HG02678 (cell line): ENCODE measurements at regions not wholly inside any gene's neighbourhood (a gene's known extent, or its start where the extent isn't known, plus 50 kb on each side); places are given as distances from the start of the nearest gene placed in this dataset.
"Not testable (repeated sequence)": the region's sequence is repeated elsewhere in the genome, so short reads cannot be mapped to it uniquely, and the experiment has no call there.

Experiments used
- ATAC-seq: cut with Tn5 transposase; IDR thresholded peaks from one replicate; pipeline ENCODE4 v1.9.1; 2021; ENCODE audit warnings: mild to moderate bottlenecking, moderate library complexity; ENCODE audit not compliant: unreplicated experiment

DNA sequence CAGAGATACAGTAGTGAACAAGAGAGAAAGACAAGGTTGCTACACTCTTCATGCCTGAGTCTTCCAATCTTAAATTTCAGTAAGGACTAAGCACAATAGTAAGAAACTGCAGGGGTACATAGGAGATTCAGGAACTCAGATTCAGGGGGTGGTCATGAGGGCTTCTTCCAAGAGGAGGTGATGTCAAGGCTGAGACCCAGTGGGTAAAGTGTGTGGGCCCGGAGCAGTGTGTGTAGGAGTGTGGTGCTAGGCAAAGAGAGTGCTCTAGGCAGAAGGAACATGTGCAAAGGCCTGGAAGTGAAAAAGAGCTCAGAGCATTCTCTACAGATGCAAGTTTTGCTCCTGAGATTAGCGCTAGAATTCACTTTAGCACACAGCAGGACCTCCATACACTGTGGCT, 102.9 kb upstream of the SPATA12 start:
- no peak for ATAC-seq

DNA sequence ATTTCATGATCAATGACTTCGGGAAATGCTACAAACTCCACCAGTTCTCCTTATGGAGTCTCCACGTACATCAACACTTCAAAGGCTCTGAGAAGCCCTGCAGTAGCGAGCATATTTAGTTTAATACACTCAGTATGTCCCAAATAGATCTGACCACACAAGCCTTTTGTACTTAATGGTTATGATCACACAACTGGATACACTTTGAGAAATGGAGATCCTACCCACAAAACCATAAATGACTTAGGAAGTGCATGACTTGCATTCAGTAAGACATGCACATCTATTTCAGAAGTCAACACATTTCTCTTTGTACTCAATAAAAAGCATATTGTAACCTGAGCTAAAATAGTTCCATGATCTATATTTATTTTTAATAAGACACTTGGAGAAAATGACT, 103.6 kb upstream of the SPATA12 start:
- no peak for ATAC-seq

DNA sequence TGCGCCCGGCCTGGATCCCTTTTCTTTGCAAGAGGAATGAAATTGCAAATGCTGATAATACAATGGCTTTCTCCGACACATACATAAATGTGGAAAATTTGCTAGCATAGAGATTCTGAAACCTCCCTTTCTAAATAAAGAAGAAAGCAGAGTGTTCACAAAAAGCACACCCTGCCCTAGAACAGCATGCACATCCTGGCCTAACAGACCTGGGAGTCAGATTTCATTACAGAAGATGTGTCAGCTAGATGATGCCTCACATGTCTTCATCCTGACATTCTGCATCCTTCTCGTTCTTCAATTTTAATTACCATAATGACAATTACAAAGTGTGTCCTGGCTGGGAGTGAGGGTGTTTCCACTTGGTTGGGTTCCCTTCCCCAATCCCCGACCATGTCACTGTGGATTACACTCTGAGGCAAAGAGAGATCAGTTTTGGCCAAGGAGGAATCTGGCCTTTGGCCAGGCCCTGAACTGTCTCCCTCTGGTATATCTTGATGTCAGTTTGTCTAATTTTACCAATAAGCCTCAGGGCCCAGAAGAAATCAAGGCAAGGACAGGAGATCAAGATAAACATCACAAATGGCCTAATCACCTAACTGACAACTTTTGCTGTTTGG, 104.9 kb upstream of the SPATA12 start:
- ATAC-seq: no peak

DNA sequence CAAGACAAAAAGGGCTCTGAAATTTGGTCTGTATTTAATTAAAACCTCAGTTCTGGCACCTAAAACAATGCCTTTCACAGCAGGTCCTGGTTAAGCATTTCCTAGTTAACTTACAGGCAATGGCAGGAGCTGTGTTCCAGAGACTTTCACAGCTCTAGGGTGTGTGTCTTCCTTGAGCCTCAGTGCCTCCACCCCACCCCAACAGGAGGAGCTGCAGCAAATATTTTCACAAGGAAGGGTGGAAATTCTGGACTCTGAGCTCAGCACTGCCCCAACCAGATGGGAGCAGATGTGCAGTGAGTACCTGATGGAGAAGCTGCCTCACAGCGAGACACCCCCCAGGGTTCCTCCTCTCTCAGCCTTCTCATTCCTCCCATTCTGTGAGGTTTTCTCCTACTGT, 106.3 kb upstream of the SPATA12 start:
- no peak for ATAC-seq

DNA sequence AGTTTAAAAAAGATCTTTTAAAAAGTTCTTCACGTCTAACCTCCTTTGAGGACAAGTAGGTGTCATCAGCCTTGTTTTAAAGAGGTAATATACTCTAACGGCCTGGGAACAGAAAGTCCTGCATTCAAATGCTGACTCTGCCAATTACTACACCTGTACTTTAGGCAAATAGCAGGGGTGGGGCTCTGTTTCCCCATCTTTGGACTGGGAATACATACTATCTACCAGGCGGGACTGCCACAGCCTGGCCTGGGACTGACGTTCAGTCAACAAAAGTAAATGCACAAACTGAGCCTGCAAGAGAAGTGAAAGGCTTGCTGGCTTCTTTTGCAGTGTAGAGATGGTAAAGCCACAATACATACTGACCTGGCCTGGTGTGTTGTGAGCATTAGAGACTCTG, 107.6 kb upstream of the SPATA12 start:
- no peak for ATAC-seq

DNA sequence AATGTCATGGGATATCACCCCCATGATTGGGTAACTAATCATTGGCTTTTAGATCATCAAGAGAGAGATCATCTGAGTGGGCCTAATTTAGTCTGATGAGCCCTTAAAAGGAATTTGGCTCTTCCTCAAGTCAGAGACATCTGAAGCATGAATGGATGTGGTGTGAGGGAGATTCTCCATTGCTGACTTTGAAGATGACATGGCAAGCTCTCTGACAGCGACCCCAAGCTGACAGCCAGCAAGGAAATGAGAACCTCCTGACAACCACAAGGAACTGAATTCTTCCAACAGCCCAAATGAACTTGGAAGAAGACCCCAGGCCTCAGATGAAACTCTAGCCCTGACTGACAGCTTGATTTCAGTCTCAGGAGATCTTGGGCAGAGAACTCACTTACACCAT, 108.4 kb upstream of the SPATA12 start:
- no peak for ATAC-seq

DNA sequence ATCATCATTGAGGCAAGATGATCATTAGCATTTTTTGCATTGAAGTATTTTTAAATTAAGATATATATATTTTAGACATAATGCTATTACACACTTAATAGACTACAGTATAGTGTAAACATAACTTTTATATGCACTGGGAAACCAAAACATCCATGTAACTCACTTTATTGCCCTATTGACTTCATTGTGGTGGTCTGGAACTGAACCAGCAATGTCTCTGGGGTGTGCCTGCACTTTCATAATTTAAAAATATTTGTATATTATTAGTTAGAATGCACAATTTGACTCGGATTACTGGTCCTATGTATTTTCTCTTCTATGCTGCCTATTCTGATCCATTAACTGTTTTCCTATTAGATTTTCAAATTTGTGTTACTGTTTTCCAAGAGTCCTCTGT, 109.1 kb upstream of the SPATA12 start:
- no peak for ATAC-seq

DNA sequence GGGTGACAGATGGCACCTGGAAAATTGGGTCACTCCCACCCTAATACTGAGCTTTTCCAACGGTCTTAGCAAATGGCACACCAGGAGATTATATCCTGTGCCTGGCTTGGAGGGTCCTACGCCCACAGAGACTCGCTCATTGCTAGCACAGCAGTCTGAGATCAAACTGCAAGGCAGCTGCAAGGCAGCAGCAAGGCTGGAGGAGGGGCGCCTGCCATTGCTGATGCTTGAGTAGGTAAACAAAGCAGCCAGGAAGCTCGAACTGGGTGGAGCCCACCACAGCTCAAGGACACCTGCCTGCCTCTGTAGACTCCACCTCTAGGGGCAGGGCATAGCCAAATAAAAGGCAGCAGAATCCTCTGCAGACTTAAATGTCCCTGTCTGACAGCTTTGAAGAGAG, 115.1 kb upstream of the SPATA12 start:
- ATAC-seq: not testable (repeated sequence)

DNA sequence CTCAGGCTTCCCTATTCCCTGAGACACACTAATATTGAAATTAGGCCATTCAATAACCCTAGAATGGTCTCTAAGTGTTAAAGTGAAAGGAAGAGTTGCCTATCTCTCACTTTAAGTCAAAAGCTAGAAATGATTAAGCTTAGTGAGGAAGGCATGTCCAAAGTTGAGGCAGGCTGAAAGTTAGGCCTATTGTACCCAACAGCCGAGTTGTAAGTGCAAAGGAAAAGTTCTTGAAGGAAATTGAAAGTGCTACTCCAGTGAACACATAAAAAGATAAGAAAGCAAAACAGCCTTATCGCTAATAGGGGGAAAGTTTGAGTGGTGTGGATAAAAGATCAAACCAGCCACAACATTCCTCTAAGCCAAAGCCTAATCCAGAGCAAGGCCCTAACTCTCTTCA, 117.9 kb upstream of the SPATA12 start:
- ATAC-seq: peak; percentile 57

DNA sequence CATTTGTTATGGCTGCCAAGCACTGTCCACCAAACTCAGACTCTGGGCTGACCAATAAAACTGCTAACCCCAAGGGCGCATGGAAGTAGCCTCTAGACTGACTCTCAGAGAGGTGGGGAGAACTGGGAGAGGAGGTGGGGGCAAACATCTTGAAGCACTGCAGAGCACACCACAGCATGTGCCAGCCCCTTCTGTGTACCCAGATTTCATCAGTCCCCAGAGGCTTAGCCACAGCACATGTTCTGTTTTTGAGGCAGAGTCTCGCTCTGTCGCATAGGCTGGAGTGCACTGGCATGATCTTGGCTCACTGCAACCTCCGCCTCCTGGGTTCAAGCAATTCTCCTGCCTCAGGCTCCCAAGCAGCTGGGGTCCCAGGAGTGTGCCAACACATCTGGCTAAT, 119.5 kb upstream of the SPATA12 start:
- ATAC-seq: no peak

DNA sequence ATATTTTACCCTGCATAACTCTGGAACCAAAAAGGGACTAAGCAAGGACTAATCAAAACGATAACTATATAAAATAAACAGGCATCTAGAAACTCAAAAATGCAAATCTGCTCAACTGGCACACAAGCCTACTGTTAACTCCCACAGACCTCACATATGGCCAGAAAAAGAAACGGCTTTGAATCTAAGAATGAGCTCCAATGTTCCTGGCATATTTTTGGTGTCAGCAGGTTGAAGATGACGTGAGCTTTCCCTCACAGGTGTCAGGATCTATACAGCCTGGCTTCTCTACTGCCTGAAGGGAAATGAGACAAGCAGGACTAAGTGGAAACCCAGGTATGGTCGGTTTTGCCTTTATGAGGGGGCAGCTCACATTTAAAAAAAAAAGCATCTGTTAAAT, 120.1 kb upstream of the SPATA12 start:
- ATAC-seq: no peak

DNA sequence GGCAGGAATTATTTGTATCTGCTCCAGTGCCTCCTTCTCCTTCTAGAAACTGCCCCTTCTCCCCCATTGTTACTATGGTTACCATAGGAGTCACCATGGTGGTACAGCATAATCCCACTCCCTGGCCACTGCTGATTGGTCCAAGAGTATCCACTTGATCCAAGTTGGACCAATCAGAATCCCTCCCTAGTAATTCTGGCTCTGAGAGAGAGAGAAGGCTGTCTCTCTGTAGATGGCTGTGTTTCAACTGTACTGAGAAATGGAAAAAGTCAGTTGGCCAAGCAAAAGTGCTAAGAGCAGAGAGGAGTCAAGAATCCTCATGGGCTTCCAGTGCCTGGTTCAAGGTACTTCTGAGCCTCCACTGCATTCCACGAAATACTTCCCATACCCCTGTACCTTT, 120.6 kb upstream of the SPATA12 start:
- no peak for ATAC-seq

DNA sequence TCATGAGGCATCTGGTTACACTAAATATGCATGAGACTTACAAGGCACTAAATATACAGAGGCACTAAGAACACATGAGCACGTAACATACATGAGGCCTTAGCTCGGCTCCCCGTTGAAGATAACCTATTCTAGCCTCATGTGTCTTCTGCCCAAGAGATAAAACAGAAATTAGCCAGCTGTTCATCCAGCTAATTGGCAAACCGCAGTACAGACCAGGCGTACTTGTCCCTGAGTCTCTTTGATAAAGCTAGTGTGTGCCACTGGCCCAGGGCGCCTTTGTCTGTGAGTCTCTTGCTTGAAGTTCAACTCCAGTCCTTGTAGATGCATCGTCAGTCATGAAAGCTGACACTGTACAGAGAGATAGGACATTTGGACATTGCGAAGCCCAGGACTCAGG, 121.9 kb upstream of the SPATA12 start:
- no peak for ATAC-seq

DNA sequence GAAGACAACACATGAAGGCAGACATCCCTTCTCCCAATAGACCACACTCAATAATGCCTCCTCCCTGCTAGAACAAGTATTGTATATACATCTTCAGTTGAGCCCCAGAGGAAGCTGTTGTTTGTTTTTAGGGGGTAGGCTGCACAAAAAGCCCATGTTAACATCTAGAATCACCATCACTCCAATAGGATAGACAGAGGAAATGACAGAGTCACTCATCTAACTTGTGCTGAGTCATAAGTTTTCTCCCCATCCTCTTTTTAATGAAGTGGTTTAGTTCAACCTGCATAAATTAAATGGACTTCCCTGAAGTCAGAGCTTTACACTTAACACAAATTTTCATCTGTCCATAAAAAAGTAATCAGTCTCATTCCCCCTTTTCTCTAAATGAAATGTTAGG, 122.9 kb upstream of the SPATA12 start:
- no peak for ATAC-seq

DNA sequence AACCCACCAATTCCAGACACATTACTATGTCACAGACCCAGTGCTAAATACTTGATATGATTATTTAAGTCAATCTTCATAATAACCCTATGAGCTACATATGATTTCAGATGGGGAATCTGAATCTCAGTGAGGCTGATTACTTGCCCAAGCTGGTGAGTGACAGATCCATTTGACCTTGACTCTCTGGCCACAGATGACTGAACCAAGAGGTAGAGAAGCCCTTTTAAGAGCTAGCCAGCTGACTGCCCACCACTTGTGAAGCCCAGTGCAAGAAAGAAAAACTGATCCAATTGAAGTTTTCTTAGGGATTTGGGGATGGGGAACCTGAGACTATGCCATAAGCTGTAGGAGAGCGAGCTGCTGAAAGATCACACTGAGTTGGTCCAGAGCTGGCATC, 124.7 kb upstream of the SPATA12 start:
- no peak for ATAC-seq

DNA sequence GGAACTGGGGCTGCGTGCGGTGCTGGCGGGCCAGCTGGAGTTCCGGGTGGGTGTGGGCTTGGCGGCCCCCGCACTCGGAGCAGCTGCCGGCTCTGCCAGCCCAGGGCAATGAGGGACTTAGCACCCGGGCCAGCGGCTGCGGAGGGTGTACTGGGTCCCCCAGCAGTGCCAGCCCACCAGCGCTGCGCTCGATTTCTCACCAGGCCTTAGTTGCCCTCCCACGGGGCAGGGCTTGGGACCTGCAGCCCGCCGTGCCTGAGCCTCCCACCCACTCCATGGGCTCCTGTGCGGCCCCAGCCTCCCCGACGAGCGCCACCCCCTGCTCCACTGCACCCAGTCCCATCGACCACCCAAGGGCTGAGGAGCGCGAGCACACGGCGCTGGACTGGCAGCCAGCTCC, 126.0 kb upstream of the SPATA12 start:
- not testable (repeated sequence) for ATAC-seq

DNA sequence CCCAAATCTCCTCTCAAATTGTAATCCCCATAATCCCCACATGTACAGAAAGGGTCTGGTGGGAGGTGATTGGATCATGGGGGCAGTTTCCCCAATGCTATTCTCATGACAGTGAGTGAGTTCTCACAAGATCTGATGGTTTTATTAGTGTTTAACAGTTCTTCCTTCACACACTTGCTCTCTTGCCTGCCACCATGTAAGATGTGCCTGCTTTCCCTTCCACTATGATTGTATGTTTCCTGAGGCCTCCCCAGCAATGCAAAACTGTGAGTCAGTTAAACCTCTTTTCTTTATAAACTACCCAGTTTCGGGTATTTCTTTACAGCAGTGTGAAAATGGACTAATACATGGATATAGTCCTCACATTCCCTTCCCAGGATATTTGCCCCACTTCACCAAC, 126.7 kb upstream of the SPATA12 start:
- ATAC-seq: no peak

DNA sequence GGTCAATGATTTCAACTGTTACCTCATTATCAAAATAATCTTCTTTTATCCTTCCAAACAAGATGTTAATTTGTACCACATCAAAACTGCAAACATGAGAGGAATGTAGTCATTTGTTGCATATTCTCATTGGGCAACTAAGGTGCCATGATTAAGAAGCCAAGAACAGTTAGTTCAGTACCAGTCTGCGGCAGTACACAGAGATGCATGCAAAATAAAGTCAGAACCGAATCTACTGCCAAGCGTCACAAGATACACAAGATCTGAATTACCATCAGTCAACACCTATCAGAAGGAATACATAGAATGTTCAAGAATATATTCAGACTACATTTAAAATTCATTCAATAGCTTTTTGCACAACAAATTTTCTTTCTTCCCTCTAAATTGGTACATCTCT, 127.6 kb upstream of the SPATA12 start:
- no peak for ATAC-seq

DNA sequence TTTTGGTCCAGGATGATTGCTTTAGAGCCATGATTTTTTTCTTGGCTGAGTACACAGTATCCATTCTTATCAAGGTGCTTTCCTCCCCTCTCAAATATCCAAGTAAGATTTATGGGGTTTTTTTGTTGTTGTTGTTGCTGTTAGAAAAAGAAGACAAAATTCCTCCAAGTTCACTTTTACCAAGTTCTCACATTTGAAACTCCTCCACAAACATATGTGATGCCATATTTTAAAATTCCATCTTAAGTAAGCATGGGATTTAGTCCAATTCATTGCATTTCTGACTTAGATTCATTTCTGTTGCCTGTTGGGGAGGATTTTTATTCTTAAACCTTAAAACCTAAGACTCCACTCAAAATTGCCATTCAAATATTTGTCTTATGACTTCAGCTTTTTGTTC, 128.6 kb upstream of the SPATA12 start:
- ATAC-seq: no peak

DNA sequence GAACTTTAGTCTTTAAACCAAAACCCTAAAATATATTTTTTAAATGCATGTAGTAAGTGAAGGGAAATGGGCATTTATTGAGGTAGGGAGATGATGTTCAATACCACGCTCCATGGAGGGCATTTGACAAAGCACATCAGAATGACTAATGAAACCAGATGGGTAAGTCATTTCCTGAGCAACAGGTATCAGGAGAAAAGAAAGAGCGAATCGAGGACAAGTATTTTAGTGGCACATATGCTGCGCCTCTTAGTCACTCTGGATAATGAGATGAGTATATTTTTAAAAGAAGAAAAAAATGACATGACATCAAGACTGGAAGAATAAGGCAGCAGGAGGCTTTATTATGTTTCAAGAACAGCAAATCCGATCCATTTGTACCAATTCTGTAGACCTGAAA, 129.0 kb upstream of the ARHGEF3 start:
- ATAC-seq: no peak

DNA sequence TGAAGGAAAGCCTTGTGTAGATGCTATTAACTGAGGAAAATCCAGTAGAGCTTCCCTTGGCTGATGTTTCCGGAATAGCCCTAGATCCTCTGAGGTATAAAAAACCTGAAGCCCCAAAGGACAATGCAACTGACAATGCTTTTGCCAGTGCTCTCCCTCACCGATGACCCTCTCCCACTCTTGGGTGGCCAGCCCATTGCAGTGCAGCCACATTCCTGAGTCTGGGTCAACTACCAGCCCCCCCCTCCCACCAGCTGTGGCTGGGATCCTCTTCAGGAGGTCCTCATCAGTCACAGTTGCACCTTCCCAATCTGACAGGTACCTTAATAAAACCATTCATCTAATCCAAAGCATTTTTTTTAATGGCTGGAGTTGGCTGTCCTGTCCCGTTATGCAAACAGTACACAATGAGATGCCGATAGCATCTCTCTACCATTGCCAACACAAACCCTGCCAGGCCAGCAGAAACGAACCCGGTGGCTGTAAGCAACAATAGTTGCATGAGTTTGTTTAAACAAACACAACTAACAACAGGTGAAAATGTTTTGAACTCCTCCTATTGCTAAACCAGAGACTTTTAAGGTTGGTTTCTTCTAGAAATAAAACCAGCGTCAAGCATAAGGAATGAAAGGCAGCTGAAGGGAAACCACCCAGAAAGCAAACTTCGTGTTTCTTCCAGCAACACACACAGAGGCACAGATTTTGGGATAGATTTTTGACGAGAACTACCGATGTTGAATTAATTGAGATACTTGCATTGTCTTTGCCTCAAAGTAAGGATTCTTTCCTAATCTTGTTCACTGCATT, 128.3 kb upstream of the ARHGEF3 start:
- no peak for ATAC-seq

DNA sequence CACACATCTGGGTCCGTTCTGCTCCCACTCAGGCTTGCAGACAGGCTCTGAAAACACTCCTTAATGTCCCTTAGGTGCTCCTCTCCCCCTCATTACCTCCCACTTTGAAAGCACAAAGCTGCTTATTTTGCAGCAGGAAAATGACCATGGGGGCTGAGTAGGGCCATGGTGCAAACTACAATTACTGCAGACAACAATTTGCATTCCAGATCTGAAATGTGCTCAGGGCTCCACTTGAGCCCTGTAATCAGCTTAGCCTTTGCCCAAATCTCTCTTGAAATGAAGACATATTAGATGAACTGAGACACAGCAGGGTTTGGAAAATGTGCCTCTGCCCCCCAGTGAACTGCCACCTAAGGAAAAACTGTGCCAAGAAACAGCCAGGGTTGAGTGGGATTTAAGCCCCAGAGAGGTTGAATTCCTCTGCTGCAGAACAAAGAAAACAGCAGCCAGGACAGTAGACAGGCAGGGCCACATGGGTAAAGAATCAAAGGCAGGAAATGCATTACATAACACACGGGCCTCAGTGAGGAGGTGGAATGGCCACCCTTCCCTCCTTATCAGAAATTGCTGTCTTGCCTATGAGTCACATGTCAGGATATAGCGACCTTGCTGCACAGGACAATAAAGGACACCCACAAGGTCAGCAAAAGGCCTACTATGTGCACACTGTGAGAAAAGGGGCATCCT, 126.8 kb upstream of the ARHGEF3 start:
- ATAC-seq: no peak
